OCI-LY1 (cell line): ENCODE measurements at regions not wholly inside any gene's neighbourhood (a gene's known extent, or its start where the extent isn't known, plus 50 kb on each side); places are given as distances from the start of the nearest gene placed in this dataset.

Experiments used
- H2AFZ ChIP-seq: fragments of 200-600 bp; sonication (generic), shearing (Covaris generic); 2 replicates; pipeline ENCODE4 v1.6.0; 2014; ENCODE audit warnings: antibody characterized with exemption, mild to moderate bottlenecking, low read length
- H3F3A ChIP-seq: fragments of 200-600 bp; sonication (generic), shearing (Covaris generic); 2 replicates; pipeline ENCODE4 v1.6.0; 2014; ENCODE audit warnings: mild to moderate bottlenecking, antibody characterized with exemption, low read length, moderate library complexity; ENCODE audit not compliant: insufficient read depth
- H3K27ac ChIP-seq: fragments of 200-600 bp; sonication (generic); 2 replicates; pipeline ENCODE4 v1.5.1; 2014; ENCODE audit warnings: low read length, mixed run types, mild to moderate bottlenecking, low read depth; ENCODE audit not compliant: poor library complexity, severe bottlenecking
- H3K27me3 ChIP-seq: fragments of 200-600 bp; sonication (generic); 2 replicates; pipeline ENCODE4 v1.6.0; 2014; ENCODE audit warnings: antibody characterized with exemption, mild to moderate bottlenecking, low read length, moderate library complexity; ENCODE audit not compliant: insufficient read depth
- H3K36me3 ChIP-seq: fragments of 200-600 bp; sonication (generic); 2 replicates; pipeline ENCODE4 v1.6.1; 2014; ENCODE audit warnings: mild to moderate bottlenecking, antibody characterized with exemption, low read length, moderate library complexity, mixed read lengths; ENCODE audit not compliant: insufficient read depth
- H3K4me1 ChIP-seq: fragments of 200-600 bp; sonication (generic); 2 replicates; pipeline ENCODE4 v1.5.1; 2014; ENCODE audit warnings: mild to moderate bottlenecking, low read length, moderate library complexity; ENCODE audit not compliant: insufficient read depth, severe bottlenecking
- H3K4me2 ChIP-seq: fragments of 200-600 bp; sonication (generic), shearing (Covaris generic); 2 replicates; pipeline ENCODE4 v1.6.1; 2014; ENCODE audit warnings: low read length
- H3K4me3 ChIP-seq: fragments of 200-600 bp; sonication (generic); 2 replicates; pipeline ENCODE4 v1.5.1; 2014; ENCODE audit warnings: low read length, low read depth, mild to moderate bottlenecking, mixed read lengths; ENCODE audit not compliant: poor library complexity, severe bottlenecking
- H3K79me2 ChIP-seq: fragments of 200-600 bp; shearing (Covaris generic); 2 replicates; pipeline ENCODE4 v1.6.1; 2016; ENCODE audit warnings: mixed run types, low read length, mixed read lengths; ENCODE audit not compliant: insufficient read depth
- H3K9ac ChIP-seq: fragments of 200-600 bp; sonication (generic), shearing (Covaris generic); 2 replicates; pipeline ENCODE4 v1.6.1; 2014; ENCODE audit warnings: mild to moderate bottlenecking, low read length, mixed read lengths
- H3K9me2 ChIP-seq: fragments of 200-600 bp; sonication (generic), shearing (Covaris generic); 2 replicates; pipeline ENCODE4 v1.6.1; 2014; ENCODE audit warnings: low read depth, mild to moderate bottlenecking, low read length, mixed read lengths
- H3K9me3 ChIP-seq: fragments of 200-600 bp; shearing (Covaris generic); 2 replicates; pipeline ENCODE4 v1.6.1; 2014; ENCODE audit warnings: low read length, mixed read lengths
- H4K20me1 ChIP-seq: fragments of 200-600 bp; sonication (generic), shearing (Covaris generic); 2 replicates; pipeline ENCODE4 v1.6.0; 2016; ENCODE audit warnings: mild to moderate bottlenecking, low read length; ENCODE audit not compliant: insufficient read depth
- EZH2 ChIP-seq: fragments of 200-600 bp; sonication (generic), shearing (Covaris generic); IDR thresholded peaks from 2 replicates; pipeline ENCODE4 v1.8.0; 2017; ENCODE audit warnings: borderline replicate concordance, mixed run types, mild to moderate bottlenecking, antibody characterized with exemption, low read length, moderate library complexity, mixed read lengths
- TF ChIP-seq, protein P1 (sequence below): fragments of 200-600 bp; sonication (generic), shearing (Covaris generic); IDR thresholded peaks from 2 replicates; pipeline ENCODE4 v1.5.1; 2017; ENCODE audit warnings: mild to moderate bottlenecking, antibody characterized with exemption, low read length, moderate library complexity, mixed read lengths

DNA sequence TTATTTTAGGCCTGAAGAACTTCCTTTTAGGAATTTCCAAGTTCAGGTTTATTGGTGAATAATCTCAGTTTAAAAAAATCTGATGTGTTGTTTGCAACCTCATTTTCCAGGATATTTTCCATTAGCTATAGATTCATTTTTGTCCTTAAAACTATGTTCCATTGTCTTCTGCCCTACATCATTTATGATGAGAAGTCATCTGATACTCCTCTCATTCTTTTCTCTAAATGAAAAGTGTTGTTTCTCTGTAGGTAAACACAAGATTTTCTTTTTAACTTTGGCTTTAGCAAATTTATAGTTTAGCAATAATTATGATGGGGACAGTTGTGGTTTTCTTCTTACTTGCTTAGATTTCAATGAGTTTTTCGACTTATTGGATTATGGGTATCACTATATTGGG is 427.3 kb downstream of the DCDC2C start:
- Histone ChIP-seq H3K4me3 (no peak overlapping the region), H3F3A (no peaks in the 10 kb centered on the region), H2AFZ (no peak overlapping the region), H3K9ac (no peak overlapping the region), H3K79me2 (no peaks in the 10 kb centered on the region), H3K36me3 (no peaks in the 10 kb centered on the region), H3K9me2 (no peaks in the 10 kb centered on the region), H3K9me3 (peaks cover 5% of the 10 kb centered on the region; the same call in 1 of the 2 replicates), H3K4me1 (no peaks in the 10 kb centered on the region), H3K27ac (no peak overlapping the region), H4K20me1 (no peaks in the 10 kb centered on the region), H3K27me3 (no peaks in the 10 kb centered on the region), H3K4me2 (no peak overlapping the region)
- TF ChIP-seq EZH2 = no peak
- TF ChIP-seq, protein P1, sequence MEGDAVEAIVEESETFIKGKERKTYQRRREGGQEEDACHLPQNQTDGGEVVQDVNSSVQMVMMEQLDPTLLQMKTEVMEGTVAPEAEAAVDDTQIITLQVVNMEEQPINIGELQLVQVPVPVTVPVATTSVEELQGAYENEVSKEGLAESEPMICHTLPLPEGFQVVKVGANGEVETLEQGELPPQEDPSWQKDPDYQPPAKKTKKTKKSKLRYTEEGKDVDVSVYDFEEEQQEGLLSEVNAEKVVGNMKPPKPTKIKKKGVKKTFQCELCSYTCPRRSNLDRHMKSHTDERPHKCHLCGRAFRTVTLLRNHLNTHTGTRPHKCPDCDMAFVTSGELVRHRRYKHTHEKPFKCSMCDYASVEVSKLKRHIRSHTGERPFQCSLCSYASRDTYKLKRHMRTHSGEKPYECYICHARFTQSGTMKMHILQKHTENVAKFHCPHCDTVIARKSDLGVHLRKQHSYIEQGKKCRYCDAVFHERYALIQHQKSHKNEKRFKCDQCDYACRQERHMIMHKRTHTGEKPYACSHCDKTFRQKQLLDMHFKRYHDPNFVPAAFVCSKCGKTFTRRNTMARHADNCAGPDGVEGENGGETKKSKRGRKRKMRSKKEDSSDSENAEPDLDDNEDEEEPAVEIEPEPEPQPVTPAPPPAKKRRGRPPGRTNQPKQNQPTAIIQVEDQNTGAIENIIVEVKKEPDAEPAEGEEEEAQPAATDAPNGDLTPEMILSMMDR = no peak

DNA sequence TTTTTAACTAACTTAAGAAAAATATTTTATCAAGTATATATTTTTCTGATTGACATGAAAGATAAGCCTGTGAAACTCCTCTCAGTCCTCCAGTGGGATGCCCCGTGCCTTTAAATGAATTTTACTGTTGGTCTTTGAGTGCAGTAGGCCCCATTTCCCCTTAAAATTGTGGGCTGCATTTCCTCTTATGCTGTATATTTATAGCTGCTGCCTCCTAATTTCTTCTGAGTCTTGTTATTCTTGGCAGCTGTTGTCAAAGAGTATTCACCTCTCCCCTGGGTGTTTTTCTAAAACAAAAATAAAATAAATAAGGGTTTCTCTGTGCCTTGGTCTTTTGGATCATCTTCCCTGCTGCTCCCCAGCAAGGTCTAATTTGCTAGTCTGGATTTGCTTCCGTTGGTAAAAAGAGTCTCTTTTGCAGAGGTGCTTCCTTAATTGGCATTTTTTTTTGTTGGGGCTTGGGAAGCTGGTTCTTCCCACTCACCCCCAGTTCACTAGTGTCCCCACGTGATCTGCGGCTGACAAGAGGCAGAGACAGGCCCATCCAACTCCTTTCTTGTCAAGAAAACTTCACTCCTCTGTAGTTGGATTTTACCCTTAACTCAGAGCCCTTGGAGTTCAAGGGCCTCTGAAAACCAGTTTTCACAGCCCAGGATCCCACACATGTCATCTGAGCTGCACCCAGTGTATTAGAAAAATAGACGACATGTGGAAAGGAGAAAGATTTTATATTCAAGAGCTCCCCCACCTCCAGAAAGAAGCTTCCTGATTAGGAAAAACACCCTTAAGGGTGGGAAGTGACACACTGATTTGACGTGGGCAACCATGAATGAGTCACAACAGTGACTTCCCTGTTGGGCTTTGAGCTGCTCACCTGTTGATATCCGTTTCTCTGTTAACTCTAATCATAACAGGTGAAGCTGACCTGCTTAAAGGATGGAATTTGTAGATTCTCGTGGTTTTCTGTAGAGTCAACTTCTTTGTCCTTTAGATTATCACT is 431.5 kb downstream of the DCDC2C start:
- TF ChIP-seq EZH2 = no peak
- TF ChIP-seq, protein P1 = no peak
- no peaks in the 10 kb centered on the region for H4K20me1 ChIP-seq
- H3K79me2 ChIP-seq = no peaks in the 10 kb centered on the region
- H3F3A ChIP-seq = no peaks in the 10 kb centered on the region
- no peak overlapping the region for H3K9ac ChIP-seq
- H3K4me1 ChIP-seq = no peaks in the 10 kb centered on the region
- H3K4me3 ChIP-seq = no peak overlapping the region
- H3K27ac ChIP-seq = no peak overlapping the region
- H3K36me3 ChIP-seq = no peaks in the 10 kb centered on the region
- H3K4me2 ChIP-seq = no peak overlapping the region
- no peaks in the 10 kb centered on the region for H3K9me2 ChIP-seq
- peaks cover 5% of the 10 kb centered on the region; the same call in 1 of the 2 replicates for H3K9me3 ChIP-seq
- H2AFZ ChIP-seq = no peak overlapping the region
- no peaks in the 10 kb centered on the region for H3K27me3 ChIP-seq

DNA sequence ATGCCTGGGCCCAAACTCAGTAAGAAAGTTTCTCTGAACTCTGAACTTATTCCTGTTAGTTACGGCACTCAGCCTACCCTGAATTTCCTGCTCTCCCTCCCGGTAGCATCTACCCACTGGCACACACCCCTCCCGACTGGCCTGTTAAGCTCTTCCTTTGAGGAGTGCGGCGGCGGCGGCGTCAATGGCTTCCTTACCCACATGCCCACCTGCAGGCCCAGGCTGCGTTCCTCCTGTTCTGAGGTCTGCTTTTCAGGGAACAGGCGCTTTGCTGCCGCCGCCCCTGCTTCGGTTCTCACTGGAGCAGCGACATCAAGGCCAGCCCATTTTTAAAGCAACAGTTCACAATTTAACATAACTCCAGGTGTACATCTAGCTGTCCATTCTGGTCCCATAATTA is 432.4 kb downstream of the DCDC2C start:
- no peak overlapping the region for H3K4me3 ChIP-seq
- H2AFZ ChIP-seq = no peak overlapping the region
- no peaks in the 10 kb centered on the region for H3K36me3 ChIP-seq
- peaks cover 1% of the 10 kb centered on the region; the same call in 1 of the 2 replicates for H3K9me3 ChIP-seq
- no peaks in the 10 kb centered on the region for H3K79me2 ChIP-seq
- H3K9ac ChIP-seq = no peak overlapping the region
- H4K20me1 ChIP-seq = no peaks in the 10 kb centered on the region
- H3K9me2 ChIP-seq = no peaks in the 10 kb centered on the region
- TF ChIP-seq, protein P1 = no peak
- no peak for TF ChIP-seq EZH2
- no peak overlapping the region for H3K27ac ChIP-seq
- no peaks in the 10 kb centered on the region for H3F3A ChIP-seq
- no peak overlapping the region for H3K4me2 ChIP-seq
- H3K4me1 ChIP-seq = no peaks in the 10 kb centered on the region
- H3K27me3 ChIP-seq = no peaks in the 10 kb centered on the region
